ENCODE measurements at regions not wholly inside any gene's neighbourhood (a gene's known extent, or its start where the extent isn't known, plus 50 kb on each side); places are given as distances from the start of the nearest gene placed in this dataset.

GRCh38 chr2:234202601-234203000 lies 152.1 kb downstream of the SPP2 start (continued):
- TF ChIP-seq ZNF462 (CRISPR knock-in tag; IDR thresholded peaks at IDR 0.05) (no peak), ZNF114 (CRISPR knock-in tag; IDR thresholded peaks at IDR 0.05) (no peak), POLR2AphosphoS5 (IDR thresholded peaks at IDR 0.05; ENCODE audit: low read depth) (no peak)

- Histone ChIP-seq H3K79me2 (replicated peaks; ENCODE audit: insufficient read depth) (no peaks in the 10 kb centered on the region), H3F3A (replicated peaks; ENCODE audit: low read depth) (no peaks in the 10 kb centered on the region)
- H3K36me3 Mint-ChIP-seq (ENCODE audit: low read depth) = peaks cover 6% of the 10 kb centered on the region; the same call in 1 of the 3 replicates
- TF ChIP-seq CREB1 (CRISPR knock-in tag; IDR thresholded peaks at IDR 0.05; ENCODE audit: low read depth) (no peak), STAT1 (IDR thresholded peaks at IDR 0.05; ENCODE audit: unreplicated experiment) (no peak), ZNF331 (CRISPR knock-in tag; IDR thresholded peaks at IDR 0.05; ENCODE audit: low read depth) (no peak), EZH2 (IDR thresholded peaks at IDR 0.05; ENCODE audit: low read depth, unreplicated experiment) (no peak), REST (IDR thresholded peaks at IDR 0.05; ENCODE audit: unreplicated experiment) (no peak), NANOG (IDR thresholded peaks at IDR 0.05; ENCODE audit: borderline replicate concordance) (no peak), CTCF (conservative IDR thresholded peaks at IDR 0.05; ENCODE audit: low read depth in 2 of 2) (no peak), ETS1 (IDR thresholded peaks at IDR 0.05) (no peak), EZH2phosphoT487 (IDR thresholded peaks at IDR 0.05; ENCODE audit: unreplicated experiment) (no peak), JUNB (IDR thresholded peaks at IDR 0.05; ENCODE audit: unreplicated experiment) (no peak)
Observed at GRCh38 chr2:234199996-234200395, 149.5 kb downstream of the SPP2 start.

More at GRCh38 chr2:234199996-234200395, 149.5 kb downstream of the SPP2 start:
- H3K4me3 ChIP-seq = no peak overlapping the region
- H3K27ac ChIP-seq (ENCODE audit: low read depth) = no peak overlapping the region
- no peaks in the 10 kb centered on the region for H3K4me1 Mint-ChIP-seq
- no peak overlapping the region for H3K4me3 Mint-ChIP-seq
- peaks cover 3% of the 10 kb centered on the region for H3K36me3 ChIP-seq (ENCODE audit: insufficient read depth)
- peaks cover 17% of the 10 kb centered on the region; the same call in 2 of the 3 replicates for H3K9me3 Mint-ChIP-seq
- H3K4me1 ChIP-seq (ENCODE audit: insufficient read depth) = no peaks in the 10 kb centered on the region
- no peaks in the 10 kb centered on the region for H3K27me3 ChIP-seq (ENCODE audit: insufficient read depth)
- no peak overlapping the region for H3K27ac Mint-ChIP-seq
- no peak for DNase-seq (ENCODE audit: low spot score)
- H3K9me2 ChIP-seq (ENCODE audit: insufficient read depth) = peaks cover 3% of the 10 kb centered on the region; the same call in 1 of the 2 replicates
- no peak for ATAC-seq
- no peak overlapping the region for H3K4me2 ChIP-seq
- H4K20me1 ChIP-seq (replicated peaks; ENCODE audit: insufficient read depth) = no peaks in the 10 kb centered on the region
- H2AFZ ChIP-seq = no peak overlapping the region
- H3K27me3 Mint-ChIP-seq (ENCODE audit: insufficient read depth, low read depth, poor library complexity) = no peaks in the 10 kb centered on the region
